Stimulated activated naive CD8-positive, alpha-beta T cell treated with anti-CD3 and anti-CD28 coated beads, Interleukin-15, Interleukin-2, amounts not matched to agents 100 ng/mL and 50 ng/mL, for 24 hours (primary cell): ENCODE measurements at regions not wholly inside any gene's neighbourhood (a gene's known extent, or its start where the extent isn't known, plus 50 kb on each side); places are given as distances from the start of the nearest gene placed in this dataset.

Source experiments
- H3K27ac Mint-ChIP-seq: one replicate; pipeline ENCODE4 v1.8.0; 2021; ENCODE audit warnings: mild to moderate bottlenecking, mixed read lengths
- H3K27me3 Mint-ChIP-seq: one replicate; pipeline ENCODE4 v1.8.0; 2021; ENCODE audit warnings: mixed read lengths
- H3K36me3 Mint-ChIP-seq: one replicate; pipeline ENCODE4 v1.8.0; 2021; ENCODE audit warnings: low read depth, mixed read lengths
- H3K4me1 Mint-ChIP-seq: one replicate; pipeline ENCODE4 v1.8.0; 2021; ENCODE audit warnings: low read depth, mixed read lengths
- H3K4me3 Mint-ChIP-seq: one replicate; pipeline ENCODE4 v1.8.0; 2021; ENCODE audit warnings: mild to moderate bottlenecking, mixed read lengths
- H3K9me3 Mint-ChIP-seq: one replicate; pipeline ENCODE4 v1.8.0; 2021; ENCODE audit warnings: mixed read lengths

- Mint-ChIP-seq H3K9me3 (peaks cover 8% of the 10 kb centered on the region), H3K4me1 (no peaks in the 10 kb centered on the region)
These were observed 318.4 kb downstream of the IRX2 start for GRCh38 chr5:2433086-2433485.

GRCh38 chr5:2432076-2432920 is 319.2 kb downstream of the IRX2 start:
- Mint-ChIP-seq H3K9me3 (peaks cover 8% of the 10 kb centered on the region), H3K27me3 (peaks cover 4% of the 10 kb centered on the region), H3K36me3 (no peaks in the 10 kb centered on the region), H3K27ac (no peak overlapping the region), H3K4me1 (no peaks in the 10 kb centered on the region), H3K4me3 (no peak overlapping the region)

More at GRCh38 chr5:2433086-2433485, 318.4 kb downstream of the IRX2 start:
- Mint-ChIP-seq H3K36me3 (no peaks in the 10 kb centered on the region), H3K27me3 (peaks cover 4% of the 10 kb centered on the region), H3K27ac (no peak overlapping the region), H3K4me3 (no peak overlapping the region)

DNA sequence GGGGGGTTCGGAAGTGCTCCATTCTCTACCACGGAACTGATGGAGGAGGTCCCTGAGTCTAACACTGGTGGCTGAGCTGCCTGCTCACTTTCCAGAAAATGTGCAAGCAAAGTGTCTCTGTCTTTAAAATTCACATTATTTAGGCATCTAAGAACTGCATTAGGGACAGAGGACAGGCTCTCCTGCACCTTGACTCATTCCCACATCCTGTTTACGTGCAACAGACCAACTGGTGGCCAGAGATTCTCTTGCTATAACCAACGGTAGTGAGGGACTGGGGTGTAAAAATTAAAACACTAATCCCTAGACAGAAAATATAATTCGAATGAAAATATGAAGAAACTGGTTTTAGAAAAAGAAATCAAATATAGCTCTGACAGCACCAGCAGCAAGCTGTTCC is 320.9 kb downstream of the IRX2 start:
- Mint-ChIP-seq H3K27ac (no peak overlapping the region), H3K4me3 (no peak overlapping the region), H3K4me1 (no peaks in the 10 kb centered on the region), H3K36me3 (no peaks in the 10 kb centered on the region), H3K27me3 (peaks cover 4% of the 10 kb centered on the region), H3K9me3 (peaks cover 14% of the 10 kb centered on the region)

GRCh38 chr5:2427983-2428382 is 323.5 kb downstream of the IRX2 start:
- Mint-ChIP-seq H3K4me3 (no peak overlapping the region), H3K4me1 (no peaks in the 10 kb centered on the region), H3K27me3 (peaks cover 4% of the 10 kb centered on the region), H3K9me3 (peaks cover 14% of the 10 kb centered on the region), H3K27ac (no peak overlapping the region), H3K36me3 (no peaks in the 10 kb centered on the region)

- no peak overlapping the region for H3K4me3 Mint-ChIP-seq
- H3K9me3 Mint-ChIP-seq: peaks cover 9% of the 10 kb centered on the region
- H3K4me1 Mint-ChIP-seq: no peaks in the 10 kb centered on the region
- H3K27ac Mint-ChIP-seq: no peak overlapping the region
- no peaks in the 10 kb centered on the region for H3K36me3 Mint-ChIP-seq
- no peaks in the 10 kb centered on the region for H3K27me3 Mint-ChIP-seq
These were observed 327.8 kb downstream of the IRX2 start for GRCh38 chr5:2423634-2424033.

- H3K9me3 Mint-ChIP-seq: peaks cover 3% of the 10 kb centered on the region
- no peak overlapping the region for H3K4me3 Mint-ChIP-seq
- no peaks in the 10 kb centered on the region for H3K36me3 Mint-ChIP-seq
- H3K27ac Mint-ChIP-seq: no peak overlapping the region
- H3K4me1 Mint-ChIP-seq: no peaks in the 10 kb centered on the region
- H3K27me3 Mint-ChIP-seq: no peaks in the 10 kb centered on the region
These were observed 334.2 kb downstream of the IRX2 start for GRCh38 chr5:2417301-2417700.

DNA sequence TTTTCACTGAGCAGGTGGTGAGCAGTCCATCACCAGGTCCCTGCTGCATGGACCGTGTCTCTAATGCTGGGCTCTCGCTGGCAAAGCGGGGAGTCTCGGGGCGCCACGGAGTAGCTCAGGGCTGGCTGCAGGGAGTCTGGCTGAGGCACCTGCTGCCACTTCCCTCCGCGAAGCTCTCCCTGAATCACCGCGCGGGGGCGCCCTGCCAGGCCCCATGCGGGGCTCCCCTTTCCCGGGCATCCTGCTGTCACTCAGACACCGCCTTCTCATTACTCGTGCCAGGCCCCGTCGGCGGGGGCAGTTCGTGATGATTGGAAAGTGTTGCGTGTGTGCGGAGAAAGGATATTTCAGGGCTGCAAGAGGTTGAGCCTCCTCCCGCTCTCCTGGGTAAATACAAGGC is 335.8 kb downstream of the IRX2 start:
- Mint-ChIP-seq H3K4me3 (no peak overlapping the region), H3K9me3 (peaks cover 3% of the 10 kb centered on the region), H3K27me3 (no peaks in the 10 kb centered on the region), H3K36me3 (no peaks in the 10 kb centered on the region), H3K4me1 (no peaks in the 10 kb centered on the region), H3K27ac (no peak overlapping the region)

DNA sequence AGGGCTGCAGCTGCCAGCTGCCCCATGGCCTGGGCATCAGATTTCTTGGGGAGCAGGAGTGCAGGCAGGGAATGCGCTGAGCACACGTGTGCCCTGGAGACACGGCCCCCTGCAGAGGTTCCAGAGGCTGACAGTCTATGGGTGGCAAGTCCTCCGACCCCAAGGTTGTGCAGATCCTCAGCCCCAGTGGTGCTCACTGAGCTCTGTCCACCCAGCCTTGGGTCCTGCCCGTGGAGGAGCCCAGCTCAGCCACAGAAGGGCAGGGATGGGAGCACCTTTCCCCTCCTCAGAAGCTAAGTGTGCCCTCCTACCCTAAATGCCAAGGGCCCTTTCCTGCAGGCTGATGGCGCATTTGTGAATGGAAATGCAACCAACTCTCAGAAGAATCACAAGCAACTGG is 341.0 kb downstream of the IRX2 start:
- Mint-ChIP-seq H3K27ac (no peak overlapping the region), H3K4me1 (no peaks in the 10 kb centered on the region), H3K27me3 (no peaks in the 10 kb centered on the region), H3K4me3 (no peak overlapping the region), H3K9me3 (no peaks in the 10 kb centered on the region), H3K36me3 (no peaks in the 10 kb centered on the region)

GRCh38 chr5:2403296-2403695 is 348.2 kb downstream of the IRX2 start:
- H3K9me3 Mint-ChIP-seq: no peaks in the 10 kb centered on the region

DNA sequence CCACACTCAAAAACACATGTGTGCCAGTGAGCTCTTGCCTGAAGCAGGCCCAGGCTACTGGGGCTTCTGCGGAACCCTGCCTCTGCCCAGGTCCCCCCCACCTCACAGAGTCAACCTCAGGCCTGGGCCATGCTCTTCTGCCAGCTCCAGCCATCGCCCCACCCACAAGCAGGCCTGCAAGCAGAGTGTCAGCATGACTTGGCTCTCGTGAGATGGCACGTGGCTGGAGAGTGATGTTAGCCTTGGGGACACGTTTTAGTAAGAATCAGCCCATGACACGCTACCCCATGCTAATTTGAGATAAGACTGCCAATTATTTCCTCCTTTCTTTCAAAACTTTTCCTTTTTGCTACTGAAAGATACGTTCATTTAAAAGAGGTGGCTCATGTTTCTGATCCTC is 351.7 kb downstream of the IRX2 start:
- Mint-ChIP-seq H3K4me3 (no peak overlapping the region), H3K9me3 (no peaks in the 10 kb centered on the region), H3K27me3 (no peaks in the 10 kb centered on the region), H3K4me1 (no peaks in the 10 kb centered on the region), H3K36me3 (no peaks in the 10 kb centered on the region), H3K27ac (no peak overlapping the region)

More at GRCh38 chr5:2403296-2403695, 348.2 kb downstream of the IRX2 start:
- Mint-ChIP-seq H3K4me1 (no peaks in the 10 kb centered on the region), H3K27me3 (no peaks in the 10 kb centered on the region), H3K36me3 (no peaks in the 10 kb centered on the region), H3K27ac (no peak overlapping the region), H3K4me3 (no peak overlapping the region)

DNA sequence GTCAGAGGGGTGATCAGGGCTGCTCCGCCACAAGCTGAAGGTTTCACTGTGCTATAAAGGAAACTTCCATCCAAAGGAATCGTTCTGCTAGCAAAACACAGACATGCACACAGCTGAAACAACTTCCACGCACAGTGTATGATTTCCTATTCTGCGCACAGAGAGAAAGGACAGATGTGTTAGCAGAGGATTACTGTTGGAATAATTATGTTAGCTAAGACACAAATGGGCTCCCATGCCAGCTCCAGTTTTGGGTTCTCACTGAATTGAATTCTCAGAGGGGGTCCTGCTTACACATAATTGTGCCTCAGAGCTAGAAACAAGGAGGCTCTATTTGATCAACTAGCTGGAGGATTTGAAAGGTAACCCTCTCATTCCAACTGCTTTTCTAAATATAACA is 352.4 kb downstream of the IRX2 start:
- H3K27ac Mint-ChIP-seq: no peak overlapping the region
- no peaks in the 10 kb centered on the region for H3K27me3 Mint-ChIP-seq
- H3K9me3 Mint-ChIP-seq: no peaks in the 10 kb centered on the region
- H3K4me3 Mint-ChIP-seq: no peak overlapping the region
- H3K36me3 Mint-ChIP-seq: no peaks in the 10 kb centered on the region
- no peaks in the 10 kb centered on the region for H3K4me1 Mint-ChIP-seq

GRCh38 chr5:2393556-2393955 is 357.9 kb downstream of the IRX2 start:
- H3K27ac Mint-ChIP-seq: no peak overlapping the region
- no peaks in the 10 kb centered on the region for H3K36me3 Mint-ChIP-seq
- no peaks in the 10 kb centered on the region for H3K9me3 Mint-ChIP-seq

GRCh38 chr5:2391566-2391965 is 359.9 kb downstream of the IRX2 start:
- Mint-ChIP-seq H3K4me1 (no peaks in the 10 kb centered on the region), H3K27ac (no peak overlapping the region), H3K27me3 (no peaks in the 10 kb centered on the region), H3K36me3 (no peaks in the 10 kb centered on the region), H3K4me3 (no peak overlapping the region), H3K9me3 (no peaks in the 10 kb centered on the region)

More at GRCh38 chr5:2393556-2393955, 357.9 kb downstream of the IRX2 start:
- no peaks in the 10 kb centered on the region for H3K4me1 Mint-ChIP-seq
- no peak overlapping the region for H3K4me3 Mint-ChIP-seq
- no peaks in the 10 kb centered on the region for H3K27me3 Mint-ChIP-seq

DNA sequence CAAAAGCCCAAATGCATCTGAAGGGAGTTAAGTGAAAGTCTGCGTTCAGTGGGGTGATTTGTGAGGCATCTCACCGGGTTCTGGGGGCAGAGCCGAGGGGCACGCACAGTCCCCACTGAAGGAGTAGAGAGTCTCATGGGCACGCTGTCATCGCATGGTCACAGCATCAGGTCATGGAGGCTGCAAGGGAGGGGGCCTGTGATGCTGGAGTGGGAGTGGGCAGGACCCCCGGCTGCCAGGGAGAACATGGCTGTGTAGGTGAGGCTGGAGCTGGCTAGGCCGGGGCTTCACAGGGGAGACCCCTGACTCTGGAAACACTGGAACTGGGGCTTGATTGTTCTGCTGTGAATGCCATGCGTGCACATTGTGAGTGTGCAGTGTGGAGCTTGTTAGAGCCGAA is 360.5 kb downstream of the IRX2 start:
- H3K27me3 Mint-ChIP-seq: no peaks in the 10 kb centered on the region
- no peaks in the 10 kb centered on the region for H3K36me3 Mint-ChIP-seq
- H3K9me3 Mint-ChIP-seq: no peaks in the 10 kb centered on the region

GRCh38 chr5:2388571-2388970 is 362.9 kb downstream of the IRX2 start:
- Mint-ChIP-seq H3K9me3 (no peaks in the 10 kb centered on the region), H3K4me1 (no peaks in the 10 kb centered on the region), H3K4me3 (no peak overlapping the region), H3K27ac (no peak overlapping the region), H3K36me3 (no peaks in the 10 kb centered on the region), H3K27me3 (no peaks in the 10 kb centered on the region)

More for the DNA sequence above, 360.5 kb downstream of the IRX2 start:
- Mint-ChIP-seq H3K4me3 (no peak overlapping the region), H3K4me1 (no peaks in the 10 kb centered on the region), H3K27ac (no peak overlapping the region)
